Left hindlimb (tissue), 1 donor: ENCODE measurements at regions not wholly inside any gene's neighbourhood (a gene's known extent, or its start where the extent isn't known, plus 50 kb on each side); places are given as distances from the start of the nearest gene placed in this dataset.
A peak's percentile ranks its signal among the peaks of the same experiment; 100 is the strongest.

Source experiments
- DNase-seq: peaks from one replicate; pipeline ENCODE4 v3.0.0-alpha.2; 2018

DNA sequence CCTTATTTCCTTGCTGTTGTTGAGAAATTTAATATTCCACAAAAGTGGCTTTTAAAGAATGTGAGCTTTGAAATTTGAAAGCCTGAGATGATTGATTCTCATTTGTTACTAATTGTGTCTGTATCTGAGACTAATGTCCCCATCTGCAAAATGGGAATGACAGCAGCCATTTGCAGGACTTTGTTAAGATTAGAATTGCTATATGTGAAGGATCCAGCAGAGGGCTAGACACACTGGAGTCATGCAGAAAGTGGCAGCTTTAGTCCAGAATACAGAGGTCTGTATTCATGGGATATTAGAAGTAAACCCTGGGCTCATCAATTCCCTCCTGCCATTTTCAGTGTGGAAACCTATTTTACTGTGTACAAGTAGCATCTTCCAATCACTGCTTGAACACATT lies 296.5 kb upstream of the GYPC start:
- no peak for DNase-seq

DNA sequence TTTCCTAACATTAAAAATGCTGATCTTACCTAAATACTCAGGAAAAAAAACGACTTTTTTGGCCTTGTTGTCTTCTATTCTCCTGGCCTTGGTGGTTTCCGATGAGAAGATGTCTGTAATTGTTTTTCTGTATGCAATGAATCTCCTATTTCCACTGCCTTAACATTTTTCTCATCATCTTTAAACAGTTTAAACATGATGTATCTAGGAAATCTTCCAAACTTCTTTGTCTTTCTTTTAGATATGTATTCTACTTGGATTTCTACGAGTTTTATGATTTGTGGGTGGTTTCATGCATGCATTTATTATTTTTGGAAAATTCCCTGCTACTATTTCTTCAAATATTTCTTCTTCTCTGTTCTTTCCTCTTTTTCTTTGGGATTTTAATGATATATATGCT lies 288.6 kb upstream of the GYPC start:
- no peak for DNase-seq

DNA sequence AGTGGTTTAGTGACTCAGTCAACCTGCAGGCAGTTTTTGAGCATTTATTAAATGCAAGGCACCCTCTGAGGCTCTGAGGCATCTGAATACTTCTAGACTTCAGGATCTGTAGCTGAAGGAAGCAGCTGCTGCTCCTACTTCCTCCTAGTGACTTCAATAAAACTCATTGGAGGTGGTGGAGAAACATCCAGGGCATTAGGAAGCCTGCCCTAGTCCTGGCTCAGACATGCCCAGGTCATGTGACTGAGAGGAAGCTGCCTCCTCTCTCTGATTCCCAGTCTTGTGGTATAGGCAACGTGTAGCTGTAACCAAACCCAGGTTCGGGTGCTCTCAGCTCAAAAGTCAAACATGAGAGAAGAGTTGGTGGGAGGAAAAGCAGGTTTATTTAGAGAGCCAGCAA lies 287.2 kb upstream of the GYPC start:
- DNase-seq, result no peak

DNA sequence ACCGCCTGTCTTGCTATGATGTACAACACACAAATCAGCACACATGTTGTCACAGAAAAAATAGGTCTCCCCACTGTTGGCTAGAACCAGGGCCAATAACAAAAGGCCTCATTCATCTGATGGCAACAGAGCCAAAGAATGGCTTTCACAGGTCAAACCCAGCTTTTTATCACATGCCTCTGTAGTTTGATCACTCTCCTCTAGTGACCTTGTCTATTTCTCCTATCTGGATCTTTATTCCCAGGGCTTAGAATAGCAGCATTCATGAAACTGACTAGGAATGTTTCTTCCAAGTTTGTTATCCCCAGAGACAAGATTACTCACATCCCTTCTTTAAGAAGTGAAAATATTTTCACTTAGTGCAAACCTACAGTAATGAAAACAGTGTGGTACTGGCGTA lies 285.8 kb upstream of the GYPC start:
- DNase-seq, result no peak

DNA sequence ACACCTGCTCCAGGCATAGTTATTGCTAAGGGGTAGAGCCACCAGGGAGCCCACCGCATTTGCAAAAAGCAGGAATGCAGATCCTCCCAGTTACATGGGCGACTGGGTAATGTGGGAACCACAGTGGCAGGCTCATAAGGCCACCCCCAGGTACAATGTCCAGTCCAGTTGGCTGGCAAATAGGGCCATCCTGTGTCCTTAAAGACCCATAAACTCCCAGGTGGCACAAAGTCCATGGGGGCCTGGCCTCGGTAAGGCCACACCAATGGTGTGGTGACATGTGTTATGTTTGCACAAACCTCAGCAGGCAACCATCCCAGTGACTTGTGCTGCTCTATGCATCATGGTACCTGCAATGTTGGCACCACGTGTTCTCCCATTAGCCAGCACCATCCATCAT lies 283.6 kb upstream of the GYPC start:
- no peak for DNase-seq

DNA sequence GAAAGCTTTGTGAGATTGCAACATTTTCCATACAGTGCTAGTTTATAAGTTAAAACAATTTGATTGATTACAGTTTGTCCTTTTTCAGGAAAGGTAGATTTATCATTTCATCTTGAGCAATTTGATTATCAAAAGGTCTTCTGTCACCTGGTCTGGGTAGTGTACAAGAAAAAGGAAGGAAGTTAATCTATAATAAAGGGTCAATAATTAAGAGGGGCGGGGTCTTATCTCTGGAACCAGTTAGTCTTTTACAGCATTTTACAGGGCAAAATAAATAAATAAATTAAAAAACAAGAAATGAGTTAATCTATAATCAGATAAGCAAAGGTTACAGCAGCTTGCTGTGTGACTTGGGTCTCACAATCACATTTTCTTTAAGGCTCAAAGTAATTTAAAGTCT lies 277.8 kb upstream of the GYPC start:
- DNase-seq, result no peak

DNA sequence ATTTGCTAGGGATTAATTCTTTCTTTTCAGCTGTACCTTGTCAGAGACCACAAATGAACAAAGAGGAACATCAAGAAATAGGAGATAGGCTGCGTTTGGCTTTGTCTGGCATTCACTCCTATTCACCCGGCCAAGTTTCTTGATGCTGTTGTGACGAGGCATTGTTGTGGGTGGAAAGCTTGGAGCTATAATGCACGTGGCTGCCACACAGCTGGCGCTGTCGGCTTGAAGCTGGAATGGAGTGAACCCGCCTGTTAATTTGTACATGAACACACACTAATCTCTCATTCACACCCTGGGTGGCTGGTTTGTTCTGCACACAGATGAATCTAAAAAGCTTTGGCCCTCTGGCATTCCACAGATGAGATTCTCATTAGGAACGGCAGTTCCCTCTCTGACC lies 274.9 kb upstream of the GYPC start:
- DNase-seq, result peak; percentile 35

DNA sequence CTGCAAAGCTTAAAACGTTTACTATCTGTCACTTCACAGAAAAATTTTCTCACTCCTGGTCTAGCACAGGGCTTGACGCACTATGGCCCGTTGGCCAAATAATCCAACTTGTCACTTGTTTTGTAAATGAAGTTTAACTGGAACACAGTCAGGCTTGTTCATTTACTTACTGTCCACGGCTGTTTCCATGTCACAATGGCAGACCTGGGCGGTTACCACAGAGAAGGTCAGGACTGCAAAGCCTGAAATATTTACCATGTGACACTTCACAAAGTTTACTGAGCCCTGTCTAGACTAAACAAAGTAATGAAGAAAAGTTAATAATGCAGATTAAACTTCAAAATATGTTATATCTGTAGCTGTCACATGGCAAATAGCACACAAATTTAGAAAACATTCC lies 273.0 kb upstream of the GYPC start:
- DNase-seq, result no peak

DNA sequence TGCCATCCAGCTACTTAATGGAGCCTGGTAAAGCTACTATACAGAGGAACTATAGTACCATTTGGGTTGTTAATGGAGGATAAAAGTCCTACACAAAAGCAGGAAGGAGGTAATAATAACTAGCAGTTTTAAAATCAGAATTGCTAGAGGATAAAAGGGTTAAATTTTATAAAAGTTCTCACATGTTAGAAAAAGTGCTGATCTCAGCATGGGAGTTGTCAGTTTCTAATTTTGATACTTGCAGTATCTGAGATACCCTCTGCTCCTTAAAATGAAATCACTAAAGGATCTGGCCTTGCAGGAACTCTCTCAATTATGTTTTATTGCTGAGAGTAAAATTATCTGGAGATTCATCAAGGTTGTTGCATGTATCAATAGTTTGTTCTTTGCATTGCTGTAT lies 272.2 kb upstream of the GYPC start:
- no peak for DNase-seq

DNA sequence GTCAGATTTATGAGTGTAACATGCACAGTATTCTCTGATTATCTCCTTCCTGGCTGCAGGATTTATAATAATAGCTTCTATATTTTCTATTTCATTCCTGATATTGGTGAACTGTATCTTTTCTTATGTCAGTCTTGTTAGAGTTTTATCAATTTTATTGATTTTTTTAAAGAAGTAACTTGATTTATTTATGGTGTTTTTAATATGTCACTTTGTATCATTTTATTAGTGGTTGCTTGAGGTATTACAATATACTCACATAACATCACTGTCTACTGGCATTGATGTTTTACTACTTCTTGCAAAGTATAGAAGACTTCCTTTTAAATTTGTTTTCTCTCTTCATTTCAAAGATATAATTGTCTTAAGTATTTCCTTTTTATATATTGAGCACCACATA lies 270.5 kb upstream of the GYPC start:
- DNase-seq, result no peak

DNA sequence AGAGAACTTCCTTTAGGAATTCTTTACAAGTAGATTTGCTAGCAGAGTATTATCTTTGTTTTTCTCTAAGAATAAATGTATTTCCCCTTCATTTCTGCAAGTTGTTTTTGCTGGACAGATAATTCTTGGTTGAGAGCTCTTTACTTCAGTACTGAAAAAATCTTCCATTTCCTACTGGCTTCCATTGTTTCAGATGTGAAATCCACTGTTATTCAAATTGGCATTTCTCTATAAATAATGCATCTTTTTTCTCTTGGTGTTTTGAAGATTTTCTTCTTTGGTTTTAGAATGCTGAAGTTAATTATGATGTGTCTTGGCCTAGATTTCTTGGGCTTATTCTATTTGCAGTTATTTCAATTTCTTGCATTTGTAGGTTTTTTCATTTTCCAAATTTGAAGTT lies 270.0 kb upstream of the GYPC start:
- no peak for DNase-seq

DNA sequence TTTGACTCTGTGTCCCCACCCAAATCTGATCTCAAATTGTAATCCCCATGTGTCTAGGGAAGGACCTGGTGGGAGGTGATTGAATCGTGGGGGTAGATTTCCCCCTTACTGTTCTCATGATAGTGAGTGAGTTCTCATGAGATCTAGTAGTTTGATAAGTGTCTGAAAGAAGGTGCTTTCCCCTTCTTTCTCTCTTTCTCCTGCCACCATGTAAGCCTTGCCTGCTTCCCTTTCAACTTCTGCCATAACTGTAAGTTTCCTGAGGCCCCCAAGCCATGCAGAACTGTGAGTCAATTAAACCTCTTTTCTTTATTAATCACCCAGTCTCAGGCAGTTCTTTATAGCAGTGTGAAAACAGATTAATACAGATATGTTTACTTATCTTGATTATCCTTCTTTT lies 266.5 kb upstream of the GYPC start:
- no peak for DNase-seq

DNA sequence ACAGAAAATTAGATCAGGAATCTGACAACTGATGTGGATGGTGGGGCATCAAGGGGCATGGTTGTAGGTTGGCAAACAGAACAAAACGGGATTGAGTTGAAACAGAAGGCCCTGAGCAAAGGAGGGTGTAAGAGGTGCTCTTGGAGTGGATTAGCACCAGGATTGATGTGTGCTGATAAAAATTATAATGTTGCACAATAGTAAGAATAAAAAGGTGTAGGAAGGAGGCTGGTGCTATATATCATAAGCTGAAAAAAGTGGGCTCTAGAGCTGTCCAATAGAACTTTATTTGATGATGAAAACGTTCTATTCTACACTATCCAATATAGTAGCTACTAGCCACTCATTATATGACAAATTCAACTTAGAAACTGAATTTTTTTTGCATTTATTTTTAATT lies 263.1 kb upstream of the GYPC start:
- no peak for DNase-seq

DNA sequence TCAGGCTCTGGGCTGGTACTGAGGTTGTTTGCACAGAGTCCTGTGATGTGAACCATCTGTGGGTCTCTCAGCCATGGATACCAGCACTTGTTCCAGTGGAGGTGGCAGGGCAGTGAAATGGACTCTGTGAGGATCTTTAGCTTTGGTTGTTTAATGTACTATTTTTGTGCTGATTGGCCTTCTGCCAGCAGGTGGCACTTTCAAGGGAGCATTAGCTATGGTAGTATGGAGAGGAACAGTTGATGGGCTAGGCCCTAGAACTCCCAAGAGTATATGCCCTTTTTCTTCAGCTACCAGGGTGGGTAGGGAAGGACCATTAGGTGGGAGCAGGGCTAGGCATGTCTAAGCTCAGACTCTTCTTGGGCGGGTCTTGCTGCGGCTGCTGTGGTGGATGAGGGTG lies 257.0 kb upstream of the GYPC start:
- no peak for DNase-seq

DNA sequence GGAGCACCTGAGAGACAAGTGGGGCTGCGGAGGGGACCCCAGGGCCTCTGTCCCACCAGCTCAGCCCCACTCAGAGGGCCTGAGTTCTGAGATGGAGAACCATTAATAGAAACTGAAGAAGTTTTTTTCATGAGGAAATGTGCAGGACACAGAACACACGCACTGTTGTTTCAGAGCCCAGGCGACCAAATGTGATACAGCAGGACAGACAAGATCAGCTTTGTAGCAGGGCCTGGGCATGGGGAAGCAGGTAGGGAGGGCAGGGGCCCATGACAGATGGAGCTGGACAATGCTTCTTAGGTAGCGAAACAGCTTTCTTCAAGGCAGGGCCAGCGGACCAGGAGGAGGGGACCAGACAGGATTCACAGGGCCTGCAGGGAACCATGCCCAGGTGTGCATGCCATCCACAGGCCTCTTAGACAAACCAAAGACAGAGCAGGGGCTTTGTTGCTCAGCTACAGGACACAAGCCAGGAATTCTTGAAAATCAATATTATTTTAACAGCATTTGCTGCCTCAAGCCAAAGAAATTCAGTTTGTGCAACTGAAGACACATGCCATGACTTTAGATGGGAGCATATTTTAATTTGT lies 252.8 kb upstream of the GYPC start:
- DNase-seq, result no peak

DNA sequence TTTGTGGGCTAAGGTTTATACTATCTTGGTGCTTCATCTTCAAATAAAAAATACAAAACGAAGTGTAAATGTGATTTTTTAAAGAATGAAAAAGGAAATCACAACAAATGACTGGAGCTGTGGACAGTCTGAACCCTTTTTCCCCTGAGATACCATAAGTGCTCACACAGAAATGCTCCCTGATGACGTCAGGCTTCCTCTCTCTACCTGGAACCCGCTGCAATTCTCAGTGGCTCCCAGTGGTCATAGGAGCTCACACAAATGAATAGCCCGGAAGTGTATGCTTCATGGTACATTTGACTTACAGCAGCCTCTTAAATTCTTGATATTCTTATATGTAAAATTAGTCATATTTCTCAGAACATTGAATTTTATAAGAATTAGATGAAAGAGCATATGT lies 249.7 kb upstream of the GYPC start:
- DNase-seq, result no peak

DNA sequence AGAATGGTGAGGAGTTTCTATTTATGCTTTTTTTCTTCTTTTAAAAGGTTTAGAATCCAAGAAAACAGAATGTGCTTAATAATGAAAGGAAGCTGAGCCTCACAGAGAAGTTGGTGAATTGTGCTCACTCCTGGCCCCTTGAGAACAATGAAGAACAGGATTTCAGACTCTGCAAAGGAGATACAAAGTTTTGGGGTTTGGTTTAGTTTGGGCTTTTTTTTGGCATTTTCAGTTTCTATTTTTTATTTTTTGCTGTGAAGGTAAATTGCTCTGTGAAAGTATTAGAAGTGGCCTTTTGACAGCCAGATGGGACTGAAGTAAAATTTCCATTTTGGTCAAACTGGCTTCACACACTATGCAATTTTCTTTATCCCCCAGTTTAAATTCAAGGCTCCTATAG lies 247.3 kb upstream of the GYPC start:
- DNase-seq, result no peak

DNA sequence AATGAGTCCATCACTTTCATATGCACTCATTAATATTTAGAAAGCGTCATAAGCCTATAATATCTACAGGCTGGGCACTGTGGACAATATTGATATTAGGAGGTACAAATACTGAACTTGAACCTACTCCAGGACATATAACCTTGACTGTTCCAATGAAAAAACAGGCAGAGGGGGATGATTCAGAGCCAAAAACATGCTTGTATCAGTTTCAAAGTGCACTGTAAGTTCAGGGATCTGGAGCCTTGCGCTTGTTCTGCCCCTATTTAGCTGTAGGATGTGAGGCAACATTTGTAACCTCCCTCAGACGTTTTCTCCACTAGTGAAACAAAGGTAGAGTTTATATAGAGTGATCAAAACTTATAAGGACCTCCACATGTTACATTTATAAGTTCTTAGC lies 246.1 kb upstream of the GYPC start:
- DNase-seq, result no peak

DNA sequence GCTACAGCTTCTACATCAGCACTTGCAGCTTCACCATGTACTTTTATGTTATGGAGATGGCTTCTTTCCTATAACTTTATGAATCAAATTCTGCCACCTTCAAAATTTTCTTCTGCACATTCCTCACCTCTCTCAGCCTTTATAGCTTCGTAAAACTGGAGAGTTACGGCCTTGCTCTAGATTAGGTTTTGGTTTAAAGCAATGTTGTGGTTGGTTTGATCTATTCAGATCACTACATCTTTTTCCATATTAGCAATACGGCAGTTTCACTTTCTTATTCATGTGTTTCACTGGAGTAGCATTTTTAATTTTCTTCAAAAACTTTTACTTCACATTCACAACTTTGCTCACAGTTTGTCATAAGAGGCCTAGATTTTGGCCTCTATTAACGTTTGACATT lies 242.9 kb upstream of the GYPC start:
- DNase-seq, result no peak

DNA sequence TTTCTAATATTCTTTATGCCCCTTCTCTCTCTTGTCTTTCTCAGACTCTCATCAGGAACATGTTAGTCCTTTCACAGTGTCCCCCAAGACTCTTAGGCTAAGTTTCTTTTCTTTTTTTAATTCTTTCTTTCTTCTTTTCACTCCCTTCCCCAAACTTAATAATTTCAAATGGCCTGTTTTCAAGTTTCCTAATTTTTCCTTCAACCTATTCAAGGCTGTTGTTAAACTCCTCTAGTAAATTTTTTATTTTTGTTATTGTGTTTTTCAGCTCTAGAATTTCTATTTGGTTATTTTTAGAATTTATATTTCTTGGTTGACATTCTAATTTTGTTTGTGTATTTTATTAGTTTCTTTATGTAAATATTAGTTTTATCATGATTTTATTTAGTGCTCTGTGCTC lies 236.6 kb upstream of the GYPC start:
- no peak for DNase-seq

DNA sequence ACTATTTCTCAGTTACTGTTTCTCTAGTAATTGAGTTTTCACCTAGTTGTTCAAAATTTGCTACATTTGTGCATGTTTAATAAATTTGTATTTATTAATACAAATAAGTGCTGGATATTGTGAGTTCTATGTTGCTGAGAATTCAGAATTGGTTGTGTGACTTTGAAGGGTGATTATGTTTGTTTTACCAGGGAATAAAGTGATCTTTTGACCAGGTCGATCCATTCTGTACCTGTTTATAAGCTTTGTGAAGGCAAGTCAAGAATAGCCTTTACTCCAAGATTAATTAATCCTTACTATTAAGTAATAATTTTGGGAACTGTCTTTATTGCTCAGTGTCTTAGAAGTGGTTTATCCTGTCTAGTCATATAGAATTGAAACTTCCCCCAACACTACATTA lies 230.0 kb upstream of the GYPC start:
- no peak for DNase-seq

DNA sequence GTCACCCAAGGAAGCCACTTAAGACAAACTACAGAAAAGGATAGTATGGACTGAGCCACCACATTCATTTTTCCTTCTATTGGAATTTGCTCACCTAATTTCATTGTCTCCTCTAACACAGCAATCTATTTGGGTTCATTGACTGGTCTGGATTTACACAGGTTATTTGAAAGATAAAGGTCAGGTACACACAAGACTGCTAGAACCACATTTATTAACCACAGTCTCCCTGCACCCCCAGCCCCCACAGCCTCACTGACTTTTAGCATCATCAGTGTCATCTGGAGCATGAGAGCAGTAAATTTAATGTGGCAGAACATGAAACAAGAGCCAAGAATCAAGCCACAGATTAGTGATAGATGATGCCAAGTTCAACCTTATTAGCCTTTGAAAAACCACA lies 226.9 kb upstream of the GYPC start:
- no peak for DNase-seq

DNA sequence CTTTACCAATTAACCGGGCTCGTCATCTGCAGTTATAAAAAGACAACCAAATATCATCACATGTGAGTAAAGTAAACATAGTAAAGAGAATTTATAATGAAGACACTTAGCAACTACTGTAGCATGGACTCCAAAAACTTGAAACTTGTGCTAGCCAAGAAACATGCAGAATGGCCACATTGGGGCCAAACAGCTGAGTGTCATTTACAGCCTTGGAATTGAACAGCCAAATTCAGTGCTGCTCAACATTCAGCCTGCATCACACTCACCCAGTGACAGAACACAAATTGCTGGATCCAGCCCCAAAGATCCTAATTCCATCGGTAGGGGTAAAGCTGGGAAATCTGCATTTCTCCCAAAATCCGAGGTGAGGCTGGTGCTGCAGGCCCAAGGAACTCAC lies 224.8 kb upstream of the GYPC start:
- DNase-seq, result no peak

DNA sequence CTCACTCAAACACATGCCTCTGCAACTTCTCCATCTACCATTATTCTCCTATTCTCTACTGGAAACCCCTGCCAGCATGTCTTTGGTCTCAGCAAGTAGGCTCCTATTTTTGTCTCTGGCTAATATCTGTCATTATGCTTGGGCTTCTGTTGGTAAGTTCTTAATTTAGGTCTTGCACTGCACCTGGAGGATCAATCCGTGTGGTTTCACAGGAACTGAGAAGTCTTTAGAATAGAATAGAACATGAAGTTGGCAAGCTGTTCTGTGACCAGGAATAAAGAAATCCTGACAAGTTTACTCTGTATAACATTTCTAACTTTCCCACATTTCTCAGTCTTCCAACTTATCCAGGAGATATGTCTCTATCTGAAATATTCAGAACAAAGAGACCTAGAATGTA lies 219.5 kb upstream of the GYPC start:
- DNase-seq, result no peak

DNA sequence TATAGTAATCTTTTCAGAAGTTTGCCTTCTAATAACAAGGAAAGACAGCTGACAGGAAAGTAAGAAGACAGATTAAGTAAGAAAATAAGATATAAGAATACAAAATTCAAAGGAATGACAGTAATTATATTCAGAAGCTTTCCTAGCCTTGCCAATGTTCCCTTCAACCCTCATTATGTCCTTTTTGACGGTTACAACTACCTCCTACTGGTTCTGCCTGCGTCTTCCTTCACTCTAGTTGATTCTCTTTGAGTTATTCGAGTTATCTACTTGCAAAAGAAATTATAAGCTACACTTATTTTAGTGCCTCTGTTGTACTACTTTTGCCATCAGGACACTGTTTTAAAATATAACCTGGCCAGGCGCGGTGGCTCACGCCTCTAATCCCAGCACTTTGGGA lies 218.9 kb upstream of the GYPC start:
- no peak for DNase-seq

DNA sequence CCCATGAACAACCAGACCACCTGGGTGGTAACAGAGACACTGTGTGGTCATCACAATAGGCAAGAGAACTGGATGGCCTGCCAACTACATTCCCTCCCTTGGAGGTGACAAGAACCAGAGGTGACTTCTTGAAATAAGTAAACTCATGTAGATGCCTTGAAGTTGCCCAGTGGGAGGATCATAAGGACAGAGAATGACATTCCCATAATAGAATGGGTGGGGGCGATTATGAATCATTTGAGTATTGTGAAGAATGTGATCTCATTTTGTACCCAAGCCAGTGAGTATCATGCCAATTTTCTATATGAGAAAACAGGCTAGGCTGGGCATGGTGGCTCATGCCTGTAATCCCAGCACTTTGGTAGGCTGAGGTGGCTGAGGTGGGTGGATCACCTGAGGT lies 211.4 kb upstream of the GYPC start:
- DNase-seq, result no peak
